ENCODE measurements at regions not wholly inside any gene's neighbourhood (a gene's known extent, or its start where the extent isn't known, plus 50 kb on each side); places are given as distances from the start of the nearest gene placed in this dataset.
"Not testable (repeated sequence)": the region's sequence is repeated elsewhere in the genome, so short reads cannot be mapped to it uniquely, and the experiment has no call there.

GRCh38 chr14:87252103-87252502, 740.9 kb downstream of the GALC start:
- ChIA-PET POLR2A (no interaction called here), CTCF (no interaction called here)
- no peaks in the 10 kb centered on the region for H3K9me3 ChIP-seq (ENCODE audit: control insufficient read depth in 1 of 2, insufficient read depth in 1 of 2, low read length in 2 of 2)
- H3K4me3 ChIP-seq (ENCODE audit: low read length): no peak overlapping the region
- ATAC-seq (ENCODE audit: poor library complexity) (no peak), DNase-seq (no peak)
- TF ChIP-seq CTCF (IDR thresholded peaks at IDR 0.05): no peak
- H3K4me1 ChIP-seq (ENCODE audit: insufficient read depth, low read length): no peaks in the 10 kb centered on the region
- Mint-ChIP-seq H3K27ac (no peak overlapping the region), H3K36me3 (ENCODE audit: low read depth) (no peaks in the 10 kb centered on the region), H3K27me3 (no peaks in the 10 kb centered on the region), H3K9me3 (peaks cover 5% of the 10 kb centered on the region), H3K4me3 (no peak overlapping the region), H3K4me1 (ENCODE audit: low read depth) (no peaks in the 10 kb centered on the region)
- H3K27ac ChIP-seq (ENCODE audit: low read depth in 1 of 2, low read length in 2 of 2): no peak overlapping the region
- no peaks in the 10 kb centered on the region for H3K36me3 ChIP-seq (ENCODE audit: insufficient read depth, low read length)
- intact Hi-C loops (cut with DNase I, micrococcal nuclease): no loop called here
- no peaks in the 10 kb centered on the region for H3K27me3 ChIP-seq (ENCODE audit: control insufficient read depth in 1 of 2, insufficient read depth in 2 of 2, low read length in 2 of 2)

- Mint-ChIP-seq H3K36me3 (ENCODE audit: low read depth) (no peaks in the 10 kb centered on the region), H3K4me1 (ENCODE audit: low read depth) (no peaks in the 10 kb centered on the region), H3K27ac (no peak overlapping the region), H3K27me3 (no peaks in the 10 kb centered on the region), H3K9me3 (peaks cover 8% of the 10 kb centered on the region), H3K4me3 (no peak overlapping the region)
- H3K27me3 ChIP-seq (ENCODE audit: control insufficient read depth in 1 of 2, insufficient read depth in 2 of 2, low read length in 2 of 2): no peaks in the 10 kb centered on the region
- TF ChIP-seq CTCF (IDR thresholded peaks at IDR 0.05): no peak
- ChIA-PET POLR2A (no interaction called here), CTCF (no interaction called here)
- H3K27ac ChIP-seq (ENCODE audit: low read depth in 1 of 2, low read length in 2 of 2): no peak overlapping the region
- H3K36me3 ChIP-seq (ENCODE audit: insufficient read depth, low read length): no peaks in the 10 kb centered on the region
- DNase-seq (no peak), ATAC-seq (ENCODE audit: poor library complexity) (no peak)
- no peaks in the 10 kb centered on the region for H3K4me1 ChIP-seq (ENCODE audit: insufficient read depth, low read length)
- H3K9me3 ChIP-seq (ENCODE audit: control insufficient read depth in 1 of 2, insufficient read depth in 1 of 2, low read length in 2 of 2): no peaks in the 10 kb centered on the region
- intact Hi-C loops (cut with DNase I, micrococcal nuclease): no loop called here
- no peak overlapping the region for H3K4me3 ChIP-seq (ENCODE audit: low read length)
Measured at GRCh38 chr14:87251011-87251410, 742.0 kb downstream of the GALC start.

- H3K36me3 ChIP-seq (ENCODE audit: insufficient read depth, low read length): no peaks in the 10 kb centered on the region
- no peaks in the 10 kb centered on the region for H3K4me1 ChIP-seq (ENCODE audit: insufficient read depth, low read length)
- DNase-seq (no peak), ATAC-seq (ENCODE audit: poor library complexity) (no peak)
- no peak overlapping the region for H3K4me3 ChIP-seq (ENCODE audit: low read length)
- POLR2A ChIA-PET: no interaction called here
- no peaks in the 10 kb centered on the region for H3K36me3 Mint-ChIP-seq (ENCODE audit: low read depth)
- H3K9me3 Mint-ChIP-seq: peaks cover 21% of the 10 kb centered on the region
- H3K9me3 ChIP-seq (ENCODE audit: control insufficient read depth in 1 of 2, insufficient read depth in 1 of 2, low read length in 2 of 2): no peaks in the 10 kb centered on the region
- CTCF ChIA-PET: no interaction called here
- no peaks in the 10 kb centered on the region for H3K27me3 ChIP-seq (ENCODE audit: control insufficient read depth in 1 of 2, insufficient read depth in 2 of 2, low read length in 2 of 2)
- no peak overlapping the region for H3K27ac ChIP-seq (ENCODE audit: low read depth in 1 of 2, low read length in 2 of 2)
- H3K4me3 Mint-ChIP-seq: no peak overlapping the region
- H3K4me1 Mint-ChIP-seq (ENCODE audit: low read depth): no peaks in the 10 kb centered on the region
- no peaks in the 10 kb centered on the region for H3K27me3 Mint-ChIP-seq
- no peak for TF ChIP-seq CTCF (IDR thresholded peaks at IDR 0.05)
- intact Hi-C loops (cut with DNase I, micrococcal nuclease): no loop called here
- H3K27ac Mint-ChIP-seq: no peak overlapping the region
Measured at GRCh38 chr14:87241018-87241768, 751.8 kb downstream of the GALC start.

- H3K4me1 Mint-ChIP-seq (ENCODE audit: low read depth); H3K27ac Mint-ChIP-seq; CTCF ChIA-PET; H3K9me3 ChIP-seq (ENCODE audit: control insufficient read depth in 1 of 2, insufficient read depth in 1 of 2, low read length in 2 of 2); H3K36me3 Mint-ChIP-seq (ENCODE audit: low read depth); ATAC-seq (ENCODE audit: poor library complexity); H3K27ac ChIP-seq (ENCODE audit: low read depth in 1 of 2, low read length in 2 of 2); H3K4me3 ChIP-seq (ENCODE audit: low read length); H3K4me1 ChIP-seq (ENCODE audit: insufficient read depth, low read length); H3K27me3 ChIP-seq (ENCODE audit: control insufficient read depth in 1 of 2, insufficient read depth in 2 of 2, low read length in 2 of 2); H3K36me3 ChIP-seq (ENCODE audit: insufficient read depth, low read length); H3K4me3 Mint-ChIP-seq; intact Hi-C loops (cut with DNase I, micrococcal nuclease); H3K27me3 Mint-ChIP-seq; DNase-seq; POLR2A ChIA-PET: not testable (repeated sequence)
- H3K9me3 Mint-ChIP-seq: peaks cover 22% of the 10 kb centered on the region
Measured at GRCh38 chr14:87240319-87240718, 752.7 kb downstream of the GALC start.
